Myocyte (in vitro differentiated cells): ENCODE measurements at regions not wholly inside any gene's neighbourhood (a gene's known extent, or its start where the extent isn't known, plus 50 kb on each side); places are given as distances from the start of the nearest gene placed in this dataset.

ENCODE experiments used
- DNase-seq: peaks from one replicate; pipeline ENCODE4 v3.0.0-alpha.2; 2012; ENCODE audit warnings: low read depth

DNA sequence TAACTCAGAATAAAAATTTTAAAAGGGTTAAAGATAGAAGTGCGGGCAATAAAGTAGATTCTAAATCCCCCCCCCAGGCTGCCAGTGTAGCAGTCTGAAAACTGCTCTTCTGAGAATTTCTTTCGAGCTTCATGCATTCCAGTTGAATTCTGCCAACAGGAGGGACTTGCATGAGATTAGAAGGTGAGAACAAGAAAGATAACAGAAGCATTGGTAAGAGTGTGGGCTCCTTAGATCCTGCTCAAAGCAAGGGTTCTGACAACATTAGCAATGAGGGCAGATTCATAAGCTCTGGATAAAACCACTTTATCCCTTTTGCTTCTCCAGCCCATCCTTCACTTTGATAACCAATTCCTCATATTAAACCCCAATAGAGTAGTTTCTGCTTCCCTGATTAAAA lies 235.9 kb upstream of the CDH6 start:
- DNase-seq, result no peak

DNA sequence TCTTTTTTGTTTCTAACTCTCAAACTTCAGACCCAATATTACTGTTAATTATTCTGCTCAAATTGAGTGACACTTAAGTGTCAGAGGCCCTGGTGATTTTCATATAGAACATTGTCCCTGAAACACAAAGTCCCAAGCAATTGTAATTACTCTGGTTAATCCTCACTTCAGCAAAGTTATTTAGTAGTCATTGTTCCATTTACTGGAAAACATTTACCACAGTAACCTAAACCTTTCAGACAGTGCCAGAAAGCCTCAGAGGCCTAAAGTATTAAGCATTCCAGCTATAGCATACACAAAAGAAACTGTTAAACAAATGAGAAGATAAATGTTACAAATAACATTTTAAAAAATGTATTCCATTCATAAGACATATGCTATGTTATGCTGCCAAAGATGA lies 237.2 kb upstream of the CDH6 start:
- no peak for DNase-seq

DNA sequence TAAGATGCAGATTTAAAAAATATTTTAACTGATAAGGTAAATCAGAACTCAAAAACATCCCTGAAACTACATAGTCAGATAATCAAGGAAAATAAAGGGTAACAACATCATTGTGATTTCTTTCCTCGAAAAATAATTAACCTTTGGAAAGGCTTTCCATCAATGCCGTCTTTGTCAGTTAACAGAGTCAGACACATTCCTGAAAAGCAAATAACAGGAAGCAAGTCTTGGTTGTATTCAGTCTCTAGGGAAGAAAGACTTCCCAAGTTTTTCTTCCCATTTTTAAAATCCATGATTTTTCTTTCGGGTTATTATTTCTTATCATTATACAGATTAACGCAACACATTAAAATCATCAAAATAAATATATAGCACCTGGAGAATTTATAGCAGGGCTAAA lies 256.4 kb upstream of the CDH6 start:
- no peak for DNase-seq

DNA sequence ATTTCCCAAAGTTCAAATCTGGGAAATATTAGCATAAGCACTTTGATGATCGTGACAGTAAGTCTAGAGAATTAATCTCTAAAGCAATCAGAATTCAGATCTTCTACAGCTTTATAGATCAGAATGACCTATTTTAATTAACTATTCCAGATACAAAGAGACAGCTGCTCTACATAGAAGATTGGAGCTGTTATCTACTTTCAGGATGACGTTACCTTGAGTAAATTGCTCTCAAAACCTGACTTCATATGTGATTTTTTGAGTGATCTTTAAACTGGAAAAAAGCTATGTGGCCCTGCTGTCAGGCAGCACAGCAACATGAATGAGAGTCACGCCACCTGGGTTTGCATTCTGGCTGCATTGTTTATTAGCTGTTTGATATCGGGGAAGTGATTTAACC lies 259.9 kb upstream of the CDH6 start:
- no peak for DNase-seq

DNA sequence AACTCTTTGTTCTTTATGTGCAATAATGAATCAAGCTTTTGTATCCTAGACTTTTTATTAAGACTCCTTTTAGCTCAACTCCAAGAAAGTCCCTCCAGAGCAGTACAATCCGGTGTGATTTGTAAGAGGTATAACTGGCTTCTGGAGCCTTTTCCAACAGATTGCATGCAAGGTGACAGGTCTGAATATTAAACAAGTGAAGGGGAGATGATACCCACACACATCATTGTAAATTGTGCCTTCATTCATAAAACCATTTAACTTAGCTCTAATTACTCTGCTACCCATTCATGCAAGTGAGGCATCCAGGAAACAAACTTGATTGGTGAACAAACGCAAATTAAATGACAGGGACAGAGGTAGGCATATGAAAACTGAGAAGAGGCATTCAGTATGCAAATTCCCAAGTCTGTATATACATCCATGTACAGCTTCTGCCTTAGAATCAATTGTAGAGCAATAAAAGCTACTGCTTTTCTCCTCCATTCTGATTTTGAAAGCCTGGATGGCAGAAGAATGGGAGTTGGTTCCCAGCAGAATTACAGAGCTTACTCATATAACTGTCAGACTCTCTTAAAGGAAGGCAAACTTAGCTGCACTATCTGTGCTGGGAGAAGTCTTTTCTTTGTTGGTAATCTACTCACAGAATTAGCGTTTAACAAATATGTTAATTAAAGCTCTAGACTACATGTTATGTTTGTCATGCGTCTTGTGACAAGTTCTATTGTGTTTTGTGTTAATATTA lies 261.0 kb upstream of the CDH6 start:
- no peak for DNase-seq

DNA sequence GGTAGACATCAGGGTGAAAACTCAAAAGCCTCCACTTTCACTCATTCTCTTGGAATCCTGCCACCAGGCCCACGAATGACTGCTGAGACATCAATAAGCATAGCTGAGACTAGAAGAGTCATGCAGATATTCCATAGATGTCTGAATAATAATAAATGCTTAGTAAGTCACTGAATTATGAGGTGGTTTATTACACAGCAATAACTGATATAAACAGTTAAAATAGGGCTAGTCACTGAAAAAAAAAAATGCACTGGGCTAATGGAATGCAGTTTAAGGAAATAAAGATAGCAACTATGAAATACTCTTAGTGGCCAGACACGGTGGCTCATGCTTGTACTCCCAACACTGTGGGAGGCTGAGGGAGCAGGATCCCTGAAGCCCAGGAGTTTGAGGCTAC lies 262.8 kb upstream of the CDH6 start:
- no peak for DNase-seq

DNA sequence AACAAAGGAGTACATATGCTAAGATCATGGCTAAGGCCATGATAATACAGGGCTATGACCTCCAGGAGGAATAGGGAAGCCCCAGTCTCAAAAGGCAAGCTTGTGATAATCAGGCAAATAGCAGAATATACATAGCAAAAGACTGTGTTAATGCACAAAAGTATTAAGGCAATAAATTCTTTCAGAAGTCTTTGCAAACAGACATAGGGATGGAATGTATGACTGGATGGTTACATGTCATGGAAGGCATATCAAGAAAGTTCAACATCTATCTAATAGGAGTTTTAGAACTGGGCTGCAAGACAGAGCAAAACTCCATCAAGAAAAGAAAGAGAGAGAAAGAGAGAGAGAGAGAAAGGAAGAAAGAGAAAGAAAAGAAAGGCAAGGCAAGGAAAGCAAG lies 264.5 kb upstream of the CDH6 start:
- no peak for DNase-seq

DNA sequence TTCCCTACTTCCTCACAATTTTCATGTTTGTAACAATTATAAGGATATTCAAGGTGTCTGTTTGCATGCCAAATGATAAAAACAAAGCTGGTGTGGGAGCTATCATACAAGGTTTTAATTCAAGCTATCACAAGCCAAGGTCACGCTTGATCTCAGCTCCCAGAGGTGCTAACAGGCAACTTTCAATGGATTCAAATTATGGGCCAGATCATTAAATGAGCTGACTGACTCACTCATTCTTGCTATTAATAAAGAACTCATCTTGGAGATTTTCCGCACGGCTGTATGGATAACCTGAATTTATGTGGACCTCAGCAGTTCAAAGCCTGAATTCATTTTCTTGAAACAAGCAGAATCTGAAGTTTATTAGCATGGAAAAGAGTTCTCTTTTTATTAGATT lies 267.3 kb upstream of the CDH6 start:
- DNase-seq, result no peak

DNA sequence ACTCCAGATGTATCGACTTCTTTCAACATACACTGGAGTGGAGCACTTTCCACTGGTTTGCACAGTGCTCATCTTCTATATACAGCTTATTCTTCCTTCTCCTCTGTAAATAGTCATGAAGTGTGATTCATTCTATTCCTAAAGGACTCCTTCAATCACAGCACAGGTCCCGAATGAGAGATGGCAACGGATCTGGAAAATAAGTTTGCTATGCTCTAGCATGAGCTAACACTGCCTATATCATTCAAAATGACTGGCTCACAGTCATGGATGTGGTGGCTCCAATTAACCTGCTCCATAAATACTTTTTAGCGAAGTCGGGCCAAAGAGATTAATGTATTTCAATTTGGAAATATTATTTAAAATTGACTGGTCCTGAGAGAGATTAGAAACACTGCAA lies 272.1 kb upstream of the CDH6 start:
- no peak for DNase-seq

DNA sequence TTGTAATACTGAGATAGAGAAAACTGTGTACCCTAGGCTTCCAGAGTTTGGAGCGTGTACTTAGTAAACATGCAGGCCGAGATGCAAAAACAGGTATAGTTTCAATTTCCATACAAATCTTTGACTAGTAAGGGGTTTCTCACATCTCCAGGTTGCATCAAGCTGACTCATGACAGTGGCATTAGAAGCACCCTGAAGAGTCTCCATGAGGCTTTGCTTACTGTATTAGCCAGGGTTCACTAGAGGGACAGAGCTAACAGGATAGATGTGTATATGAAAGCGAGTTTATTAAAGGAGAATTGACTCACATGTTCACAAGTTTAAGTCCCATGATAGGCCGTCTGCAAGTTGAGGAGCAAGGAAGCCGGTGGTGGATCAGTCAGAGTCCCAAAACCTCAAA lies 275.3 kb upstream of the CDH6 start:
- no peak for DNase-seq

DNA sequence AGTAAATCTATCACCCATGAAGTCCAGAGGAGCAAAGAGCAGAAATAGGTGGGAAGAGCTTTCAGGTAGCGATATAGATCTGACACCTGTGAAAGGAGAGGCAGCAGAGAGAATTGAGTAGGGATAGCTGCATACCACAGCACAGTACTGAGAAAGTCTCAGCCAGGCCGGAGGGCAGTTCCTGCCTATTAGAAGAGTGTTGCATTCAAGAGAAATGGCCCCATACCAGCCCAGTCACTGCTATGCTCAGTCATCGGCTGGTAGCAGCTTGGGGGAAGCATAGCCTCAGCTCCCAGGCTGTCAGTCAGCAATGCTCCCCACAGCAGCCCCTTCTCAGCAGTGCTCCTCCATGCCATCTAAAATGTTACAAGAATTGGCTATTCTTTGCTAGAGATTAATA lies 285.1 kb upstream of the CDH6 start:
- DNase-seq, result no peak

DNA sequence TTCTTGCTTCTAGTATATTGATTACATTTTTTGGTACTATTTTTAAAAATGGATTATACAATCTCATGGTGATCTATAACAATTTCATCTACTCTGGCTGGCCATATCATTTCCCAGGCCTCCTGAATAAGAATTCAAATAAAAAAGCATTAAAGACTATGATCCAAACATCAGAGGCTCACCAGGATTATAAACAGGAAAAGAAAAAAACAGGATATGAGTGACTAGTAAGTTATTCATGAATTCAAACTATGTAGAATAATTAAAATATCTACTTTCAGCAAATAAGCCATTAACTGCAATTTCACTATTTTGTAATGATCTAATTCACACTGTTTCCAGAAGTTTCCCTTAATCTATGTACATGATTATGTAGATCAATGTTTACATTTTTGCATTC lies 293.1 kb upstream of the CDH6 start:
- DNase-seq, result no peak

DNA sequence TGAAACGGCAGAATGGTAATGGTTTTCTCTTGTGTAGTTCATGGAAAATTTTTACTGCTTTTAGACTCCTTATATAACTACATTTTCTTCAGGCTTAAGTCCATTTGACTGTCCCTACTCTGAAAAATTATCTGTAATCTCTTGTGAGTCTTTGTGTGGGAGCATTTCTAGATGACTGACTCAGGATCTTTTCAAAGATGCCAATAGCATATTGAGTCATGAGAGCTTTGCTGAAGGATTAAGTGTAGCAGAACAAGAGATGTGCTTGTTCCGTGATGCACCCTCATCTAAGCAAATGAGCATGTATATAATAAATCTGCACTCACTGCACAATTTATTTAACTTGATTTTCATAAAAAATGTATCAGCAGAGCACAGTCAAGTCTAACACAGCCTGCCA lies 298.7 kb upstream of the CDH6 start:
- DNase-seq, result no peak

DNA sequence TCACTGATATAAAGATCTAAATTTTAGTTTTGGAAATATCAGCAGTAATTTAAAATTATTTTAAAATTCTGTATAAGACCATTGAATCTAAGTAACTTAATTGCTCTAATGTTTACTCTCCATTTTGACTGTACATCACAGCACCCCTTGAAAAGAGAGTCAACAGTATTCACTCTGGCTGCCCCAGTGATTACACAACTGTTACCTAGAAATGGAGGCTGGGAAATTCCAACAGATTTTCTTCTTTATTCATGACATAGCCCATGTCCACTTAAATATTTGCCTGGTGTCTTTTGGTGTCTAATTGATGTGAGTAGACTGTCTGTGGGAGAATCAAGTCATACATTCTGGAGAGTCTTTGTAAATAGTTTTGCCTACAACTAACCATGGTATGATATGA lies 301.8 kb upstream of the CDH6 start:
- DNase-seq, result no peak

DNA sequence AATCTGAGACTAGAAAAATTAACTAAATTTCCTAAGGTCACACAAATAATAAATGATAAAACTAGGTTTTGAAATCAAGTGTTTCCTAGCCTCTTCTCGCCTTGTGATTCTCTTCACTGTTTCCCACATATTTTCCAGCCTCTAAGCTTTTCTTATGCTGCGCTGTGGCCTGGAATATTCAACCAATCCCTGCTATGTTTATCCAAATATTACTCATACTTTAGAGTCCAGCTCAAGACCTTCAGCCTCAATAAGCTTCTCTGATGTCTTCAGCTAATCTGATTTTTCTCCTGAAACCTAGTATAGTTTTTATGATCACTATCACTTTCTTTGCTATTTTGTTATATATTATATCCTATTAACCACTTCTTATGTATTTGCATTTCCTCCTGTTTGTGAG lies 303.1 kb upstream of the CDH6 start:
- no peak for DNase-seq

DNA sequence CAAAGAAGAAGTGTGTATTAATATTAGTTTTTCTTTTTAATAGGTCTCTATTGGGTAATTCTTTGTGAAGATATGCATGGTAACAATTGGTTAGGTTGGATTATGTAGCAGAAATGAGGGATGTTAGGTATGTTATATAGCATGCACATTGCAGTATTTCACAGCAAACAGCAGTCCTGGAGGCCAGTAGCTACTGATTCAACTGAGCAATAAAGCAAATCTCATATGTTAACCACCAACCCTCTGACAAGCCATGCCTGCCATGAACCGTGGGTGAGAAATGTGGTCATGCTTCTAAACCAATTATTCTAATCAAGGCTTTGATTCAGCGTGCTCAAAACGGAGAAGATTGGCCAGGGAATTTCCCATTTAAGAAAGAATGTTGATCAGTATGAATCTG lies 313.0 kb upstream of the CDH6 start:
- no peak for DNase-seq

DNA sequence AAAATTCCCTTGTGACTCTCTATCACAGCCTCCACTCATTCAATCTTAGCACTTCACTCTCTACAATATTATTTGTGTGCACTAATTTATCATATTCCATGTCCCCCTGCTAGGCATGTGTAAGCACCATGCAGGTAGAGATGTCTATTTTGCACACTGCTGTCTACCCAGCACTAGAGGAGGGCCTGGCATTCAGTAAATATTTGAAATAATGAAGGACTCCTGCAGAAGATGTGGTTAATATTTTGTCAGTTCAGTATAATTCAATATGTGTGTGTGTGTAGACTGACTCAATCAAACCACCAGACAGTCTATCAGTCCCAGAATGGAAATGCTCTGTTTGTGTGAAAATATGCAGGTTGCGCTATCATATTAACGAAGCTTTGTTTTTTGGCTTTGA lies 313.6 kb upstream of the CDH6 start:
- no peak for DNase-seq

DNA sequence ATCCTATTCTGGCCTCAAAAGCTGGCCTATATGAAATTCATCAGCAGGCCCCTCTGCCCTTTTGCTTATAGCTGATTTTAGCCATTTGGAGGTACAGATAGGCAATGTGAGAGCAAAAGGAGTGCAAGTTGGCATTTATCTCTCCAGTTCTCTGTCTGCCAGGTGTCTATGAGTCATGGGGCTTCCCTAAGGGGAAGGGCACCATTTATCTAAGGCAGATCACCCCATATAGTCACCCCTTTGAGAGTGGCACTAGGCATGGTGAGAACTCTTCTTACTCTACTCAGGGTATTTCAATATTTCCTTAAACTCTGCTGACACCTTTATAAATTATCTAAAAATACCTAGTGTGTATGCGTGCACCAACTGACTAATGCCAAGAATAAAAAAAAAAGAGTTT lies 314.7 kb upstream of the CDH6 start:
- no peak for DNase-seq

DNA sequence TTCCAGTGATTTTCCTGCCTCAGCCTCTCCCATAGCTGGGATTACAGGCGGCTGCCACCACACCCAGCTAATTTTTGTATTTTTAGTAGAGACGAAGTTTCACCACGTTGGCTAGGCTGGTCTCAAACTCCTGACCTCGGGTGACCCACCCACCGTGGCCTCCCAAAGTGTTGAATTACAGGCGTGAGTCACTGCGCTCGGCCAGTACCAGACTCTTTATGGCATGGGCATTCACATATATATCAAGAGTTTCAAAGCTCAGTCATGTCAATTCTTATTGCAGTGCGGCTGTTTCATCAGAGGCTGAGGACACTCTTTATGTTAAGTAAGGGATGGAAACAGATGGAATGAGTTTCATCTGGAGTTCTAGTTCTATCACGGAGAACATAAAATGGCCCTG lies 315.2 kb upstream of the CDH6 start:
- DNase-seq, result no peak

DNA sequence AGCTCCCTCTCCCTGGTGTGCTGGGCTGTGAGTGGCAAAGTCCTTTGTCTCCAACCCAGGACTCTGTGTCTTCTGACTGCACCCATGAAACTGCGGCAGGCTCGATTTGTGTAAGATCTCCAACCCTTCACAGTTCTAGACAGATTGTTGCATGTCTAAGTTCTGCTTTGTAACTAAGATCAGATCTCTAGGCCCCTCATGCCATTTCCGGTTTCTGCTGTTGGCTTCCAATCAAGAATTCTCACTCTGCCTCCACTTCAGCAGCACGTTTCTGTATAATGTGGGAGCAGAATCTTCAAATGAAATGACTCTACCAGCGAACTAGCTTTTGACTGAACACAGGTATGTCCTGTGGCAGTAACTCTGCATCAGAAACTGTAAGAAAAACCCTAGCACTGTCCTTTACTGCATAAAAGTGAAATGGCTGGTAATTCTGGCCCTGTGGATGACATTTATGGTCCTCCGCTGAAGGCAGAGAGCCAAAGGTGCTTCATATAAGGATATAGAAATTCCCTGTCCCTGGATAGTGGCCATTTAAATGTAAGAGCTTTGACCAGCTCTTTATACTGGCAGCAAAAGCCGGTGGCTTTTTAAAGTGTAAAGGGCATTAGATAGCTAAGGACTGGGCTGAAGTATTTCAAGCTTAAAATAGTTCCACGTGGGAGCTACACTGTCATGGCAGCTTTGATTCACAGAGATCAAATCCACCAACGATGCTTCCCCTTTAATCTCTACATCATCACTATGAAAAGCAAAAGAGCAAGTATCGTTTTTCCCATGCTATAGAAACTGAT lies 319.0 kb upstream of the CDH6 start:
- DNase-seq, result no peak

DNA sequence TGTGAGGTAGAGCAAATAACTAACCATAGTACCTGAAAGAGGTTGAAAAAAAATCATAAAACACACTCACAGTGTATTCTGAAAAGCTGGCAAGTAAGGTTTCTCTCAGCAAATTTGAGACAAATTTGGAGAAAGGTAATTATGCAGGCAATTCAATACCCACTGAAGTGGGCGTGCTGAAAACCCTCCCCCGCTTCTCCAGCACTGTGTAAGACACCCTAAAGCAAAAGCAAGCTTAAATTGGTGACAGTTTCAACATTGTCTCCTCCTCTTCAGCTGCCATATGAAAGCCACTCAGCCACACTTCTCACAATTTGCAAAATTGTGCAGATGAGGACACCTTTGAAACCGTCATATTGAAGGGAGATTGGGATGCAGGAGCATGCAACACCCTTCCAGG lies 322.3 kb upstream of the CDH6 start:
- DNase-seq, result no peak

DNA sequence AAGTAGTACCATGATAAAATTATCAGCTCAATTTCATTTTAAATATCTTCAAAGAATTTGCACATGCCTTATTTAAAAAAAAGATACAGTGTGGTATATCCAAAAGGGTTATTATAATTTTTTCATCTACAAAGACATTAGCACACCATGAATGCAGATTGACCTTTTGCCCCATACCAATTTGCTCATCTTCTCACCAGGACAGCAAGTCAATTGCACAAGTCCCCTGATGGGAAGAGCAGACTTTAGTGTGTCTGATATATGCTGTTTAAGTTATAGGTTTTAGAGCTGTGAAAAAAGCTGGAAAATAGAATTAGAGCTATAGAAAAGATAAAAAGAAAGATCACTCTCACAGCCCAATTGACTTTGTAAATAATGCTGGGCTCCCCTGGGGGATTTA lies 325.8 kb upstream of the CDH6 start:
- DNase-seq, result no peak

DNA sequence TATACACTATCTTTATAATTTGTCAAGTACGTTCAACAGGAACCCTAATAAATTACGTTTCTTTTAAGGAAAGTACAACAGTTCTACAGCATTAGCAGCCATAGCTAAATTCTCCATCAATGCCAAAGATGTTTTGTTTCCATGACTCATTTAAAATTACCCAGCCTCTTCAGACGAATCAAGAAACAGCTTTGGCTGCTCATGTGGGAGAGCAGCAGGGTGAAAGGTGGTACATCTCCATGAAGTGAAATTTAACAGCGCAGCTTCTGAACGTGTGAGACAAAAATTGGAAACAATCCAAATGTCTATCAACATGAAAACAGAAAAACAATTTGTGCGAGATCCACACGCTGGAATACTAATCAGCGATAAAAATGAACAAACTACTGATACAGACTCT lies 327.3 kb upstream of the CDH6 start:
- no peak for DNase-seq
